ENCODE measurements at regions not wholly inside any gene's neighbourhood (a gene's known extent, or its start where the extent isn't known, plus 50 kb on each side); places are given as distances from the start of the nearest gene placed in this dataset.

GRCh38 chrX:52576474-52576873 is 59.6 kb upstream of the XAGE1B start:
- Histone ChIP-seq H4K8ac (ENCODE audit: extremely low read depth, insufficient read depth, low read length) (no peak overlapping the region), H2AFZ (ENCODE audit: low read length) (no peak overlapping the region), H3K23ac (ENCODE audit: insufficient read length) (no peak overlapping the region), H3K4me2 (ENCODE audit: insufficient read depth in 1 of 2, low read depth in 2 of 2, low read length in 2 of 2) (no peak overlapping the region), H2BK15ac (ENCODE audit: low read length) (no peak overlapping the region), H3K4ac (replicated peaks; ENCODE audit: insufficient read length, low read depth, low read length) (no peak overlapping the region), H3K79me1 (ENCODE audit: low read depth, low read length) (no peaks in the 10 kb centered on the region), H2AK5ac (ENCODE audit: low read depth, low read length) (no peak overlapping the region), H3K56ac (replicated peaks; ENCODE audit: insufficient read length, low read depth, low read length) (no peak overlapping the region), H3K9me3 (ENCODE audit: insufficient read depth in 2 of 2, low read depth in 1 of 2, low read length in 1 of 2) (no peaks in the 10 kb centered on the region), H3K27me3 (replicated peaks in 1 of 4; ENCODE audit: control insufficient read depth in 3 of 4, extremely low read depth in 1 of 4, insufficient read depth in 3 of 4, low read length in 3 of 4) (no peaks in the 10 kb centered on the region), H2BK120ac (replicated peaks; ENCODE audit: low read depth, low read length) (no peak overlapping the region), H4K91ac (replicated peaks; ENCODE audit: insufficient read length, low read length) (no peak overlapping the region), H2BK20ac (ENCODE audit: low read length) (no peak overlapping the region), H3K4me1 (replicated peaks in 1 of 4; ENCODE audit: control insufficient read depth in 3 of 4, insufficient read depth in 4 of 4, low read length in 3 of 4) (no peaks in the 10 kb centered on the region), H4K20me1 (replicated peaks in 1 of 2; ENCODE audit: control insufficient read depth in 1 of 2, insufficient read depth in 2 of 2, low read length in 2 of 2) (no peaks in the 10 kb centered on the region), H3K36me3 (ENCODE audit: control insufficient read depth in 2 of 4, insufficient read depth in 4 of 4, low read length in 3 of 4) (no peaks in the 10 kb centered on the region), H2BK12ac (ENCODE audit: low read depth, low read length) (no peak overlapping the region), H3K18ac (ENCODE audit: extremely low read depth, low read length) (no peak overlapping the region), H3K27ac (ENCODE audit: low read depth, low read length) (no peak overlapping the region), H3K4me3 (ENCODE audit: extremely low read depth in 1 of 4, insufficient read depth in 2 of 4, low read depth in 3 of 4, low read length in 4 of 4) (no peak overlapping the region), H3K14ac (ENCODE audit: insufficient read length) (no peak overlapping the region), H2BK5ac (ENCODE audit: low read depth, low read length) (no peak overlapping the region), H3K79me2 (ENCODE audit: control insufficient read depth in 1 of 2, insufficient read depth in 2 of 2, low read length in 2 of 2) (no peaks in the 10 kb centered on the region), H3K9ac (replicated peaks in 1 of 4; ENCODE audit: extremely low read depth in 1 of 4, low read depth in 3 of 4, low read length in 3 of 4) (no peak overlapping the region), H3K23me2 (ENCODE audit: low read depth, low read length) (no peaks in the 10 kb centered on the region), H4K5ac (ENCODE audit: insufficient read length, low read depth, low read length) (no peak overlapping the region)
- no peak for FAIRE-seq
- DNase-seq (ENCODE audit: low read depth in 1 of 2, low spot score in 2 of 2): no peak
- ChIA-PET POLR2A (ENCODE audit: partially characterized antibody) (no interaction called here), CTCF (ENCODE audit: partially characterized antibody) (interaction anchor here (0.9 kb wide), 1 partner anchor 48 kb away, joined by 3 read pairs; no protein-coding TSS in a partner anchor)
- 94% methylated on average over 5 of the region's 5 CpGs; no CpG with 5 or more reads in 1 of the 2 experiments for WGBS, 2 experiments (ENCODE audit: extremely low coverage in 1 of 2, insufficient coverage in 1 of 2, insufficient read length in 1 of 2, insufficient replicate concordance in 2 of 2, low coverage in 1 of 2, low lambda C conversion rate in 2 of 2, missing lambda C conversion rate in 1 of 2)
- TF ChIP-seq SRF (IDR thresholded peaks at IDR 0.05; ENCODE audit: low read depth, low read length): no peak
- TF ChIP-seq SP1 (IDR thresholded peaks at IDR 0.05; ENCODE audit: low read depth, low read length): no peak
- no peak for TF ChIP-seq RAD21 (IDR thresholded peaks at IDR 0.05 in 1 of 2, conservative IDR thresholded peaks at IDR 0.05 in 1 of 2; ENCODE audit: low read depth in 2 of 2, low read length in 2 of 2)

Data from H1 (cell line).